PC-3 (cell line): ENCODE measurements at regions not wholly inside any gene's neighbourhood (a gene's known extent, or its start where the extent isn't known, plus 50 kb on each side); places are given as distances from the start of the nearest gene placed in this dataset.

Source experiments
- ATAC-seq: fragments of 200-7000 bp; cut with Tn5 transposase; 2 replicates; pipeline ENCODE4 v1.9.1; 2020; ENCODE audit warnings: mild to moderate bottlenecking, moderate library complexity
- BruUV-seq: library from RNA; stranded (reverse); fragments of 400-500 nt; replicated peaks from 2 replicates; lab custom pipeline; 2021; lab: Mats Ljungman, UMichigan
- CTCF ChIA-PET: fragments of 300-600 bp; sonication (Branson Sonifier 250); formaldehyde crosslinking; loops from one replicate; lab custom pipeline; 2022; ENCODE audit warnings: antibody characterized with exemption; lab: Charles Lee
- POLR2A ChIA-PET: fragments of 300-600 bp; sonication (Branson Sonifier 250); formaldehyde crosslinking; loops from one replicate; lab custom pipeline; 2022; ENCODE audit warnings: antibody characterized with exemption; ENCODE audit not compliant: unreplicated experiment; lab: Charles Lee
- DNase-seq: peaks from one replicate; pipeline ENCODE4 v3.0.0-alpha.2; 2015
- H2AFZ ChIP-seq: fragments of 300-600 bp; sonication (generic); 2 replicates; pipeline ENCODE4 v1.6.0; 2016; ENCODE audit warnings: antibody characterized with exemption, low read length
- H3F3A ChIP-seq: fragments of 300-600 bp; sonication (generic); one replicate; pipeline ENCODE4 v1.6.0; 2017; ENCODE audit warnings: antibody characterized with exemption, low read length, control low read depth, mild to moderate bottlenecking; ENCODE audit not compliant: unreplicated experiment
- H3K27ac ChIP-seq: fragments of 300-600 bp; sonication (generic); 2 replicates; pipeline ENCODE4 v1.5.1; 2016; ENCODE audit warnings: mild to moderate bottlenecking, low read length
- H3K27me3 ChIP-seq: fragments of 300-600 bp; sonication (generic); 2 replicates; pipeline ENCODE4 v1.6.1; 2016; ENCODE audit warnings: low read length, mixed read lengths
- H3K36me3 ChIP-seq: fragments of 300-600 bp; sonication (generic); 2 replicates; pipeline ENCODE4 v1.6.1; 2016; ENCODE audit warnings: low read depth, mixed run types, low read length, mixed read lengths
- H3K4me1 ChIP-seq: fragments of 300-600 bp; sonication (generic); 2 replicates; pipeline ENCODE4 v1.5.1; 2016; ENCODE audit warnings: low read length; ENCODE audit not compliant: insufficient read depth
- H3K4me2 ChIP-seq: fragments of 300-600 bp; sonication (generic); 2 replicates; pipeline ENCODE4 v1.6.0; 2016; ENCODE audit warnings: low read length
- H3K4me3 ChIP-seq: fragments of 300-600 bp; sonication (generic); 2 replicates; pipeline ENCODE4 v1.5.1; 2016; ENCODE audit warnings: mild to moderate bottlenecking, low read length, mixed read lengths
- H3K79me2 ChIP-seq: fragments of 300-600 bp; sonication (generic); 2 replicates; pipeline ENCODE4 v1.6.1; 2017; ENCODE audit warnings: low read length, mixed read lengths
- H3K9ac ChIP-seq: fragments of 300-600 bp; sonication (generic); 2 replicates; pipeline ENCODE4 v1.6.0; 2016; ENCODE audit warnings: mild to moderate bottlenecking, low read length
- H3K9me2 ChIP-seq: fragments of 300-600 bp; sonication (generic); replicated peaks from 2 replicates; pipeline ENCODE4 v1.6.1; 2016; ENCODE audit warnings: mixed run types, low read length, mixed read lengths
- H3K9me3 ChIP-seq: fragments of 300-600 bp; sonication (generic); 2 replicates; pipeline ENCODE4 v1.6.1; 2016; ENCODE audit warnings: low read length, mixed read lengths
- H4K20me1 ChIP-seq: fragments of 300-600 bp; sonication (generic); 2 replicates; pipeline ENCODE4 v1.6.1; 2016; ENCODE audit warnings: low read length, mixed read lengths
- EZH2 ChIP-seq: fragments of 300-600 bp; sonication (generic); IDR thresholded peaks from one replicate; pipeline ENCODE4 v1.6.1; 2017; ENCODE audit warnings: antibody characterized with exemption, mild to moderate bottlenecking, low read length; ENCODE audit not compliant: unreplicated experiment
- EZH2phosphoT487 ChIP-seq: fragments of 300-600 bp; sonication (generic); IDR thresholded peaks from 2 replicates; pipeline ENCODE4 v1.6.1; 2018; ENCODE audit warnings: mild to moderate bottlenecking, antibody characterized with exemption, low read length, borderline replicate concordance
- intact Hi-C: fragments of 100-400 bp; cut with micrococcal nuclease; formaldehyde crosslinking; loops from 2 replicates; pipeline ENCODE4 v1.9.0; 2023
- TF ChIP-seq, protein P1 (sequence below): fragments of 300-600 bp; sonication (generic); conservative IDR thresholded peaks from 2 replicates; pipeline ENCODE4 v1.5.1; 2017; ENCODE audit warnings: antibody characterized with exemption, low read depth, mild to moderate bottlenecking, low read length

- H3K27ac ChIP-seq = no peak overlapping the region
- intact Hi-C loops = no loop called here
- no peak for TF ChIP-seq EZH2phosphoT487
- no peak for TF ChIP-seq EZH2
- H3K4me2 ChIP-seq = no peak overlapping the region
- ATAC-seq (no peak), DNase-seq (no peak)
- H2AFZ ChIP-seq = no peak overlapping the region
- H3K79me2 ChIP-seq = no peaks in the 10 kb centered on the region
- no peak overlapping the region for H3K4me3 ChIP-seq
- no peaks in the 10 kb centered on the region for H3K27me3 ChIP-seq
- H4K20me1 ChIP-seq = no peaks in the 10 kb centered on the region
- no peaks in the 10 kb centered on the region for H3K9me3 ChIP-seq
- no peak overlapping the region for H3K9ac ChIP-seq
- ChIA-PET POLR2A (no interaction called here), CTCF (no interaction called here)
- no peaks in the 10 kb centered on the region for H3F3A ChIP-seq
- no peaks in the 10 kb centered on the region for H3K9me2 ChIP-seq
- H3K36me3 ChIP-seq = no peaks in the 10 kb centered on the region
- no TSS peak for BruUV-seq
- no peaks in the 10 kb centered on the region for H3K4me1 ChIP-seq
Measured at GRCh38 chr19:29320086-29320485, 107.1 kb upstream of the UQCRFS1 start.

- H3K4me3 ChIP-seq = no peak overlapping the region
- TF ChIP-seq EZH2phosphoT487 (no peak), EZH2 (no peak)
- TF ChIP-seq, protein P1, sequence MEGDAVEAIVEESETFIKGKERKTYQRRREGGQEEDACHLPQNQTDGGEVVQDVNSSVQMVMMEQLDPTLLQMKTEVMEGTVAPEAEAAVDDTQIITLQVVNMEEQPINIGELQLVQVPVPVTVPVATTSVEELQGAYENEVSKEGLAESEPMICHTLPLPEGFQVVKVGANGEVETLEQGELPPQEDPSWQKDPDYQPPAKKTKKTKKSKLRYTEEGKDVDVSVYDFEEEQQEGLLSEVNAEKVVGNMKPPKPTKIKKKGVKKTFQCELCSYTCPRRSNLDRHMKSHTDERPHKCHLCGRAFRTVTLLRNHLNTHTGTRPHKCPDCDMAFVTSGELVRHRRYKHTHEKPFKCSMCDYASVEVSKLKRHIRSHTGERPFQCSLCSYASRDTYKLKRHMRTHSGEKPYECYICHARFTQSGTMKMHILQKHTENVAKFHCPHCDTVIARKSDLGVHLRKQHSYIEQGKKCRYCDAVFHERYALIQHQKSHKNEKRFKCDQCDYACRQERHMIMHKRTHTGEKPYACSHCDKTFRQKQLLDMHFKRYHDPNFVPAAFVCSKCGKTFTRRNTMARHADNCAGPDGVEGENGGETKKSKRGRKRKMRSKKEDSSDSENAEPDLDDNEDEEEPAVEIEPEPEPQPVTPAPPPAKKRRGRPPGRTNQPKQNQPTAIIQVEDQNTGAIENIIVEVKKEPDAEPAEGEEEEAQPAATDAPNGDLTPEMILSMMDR = no peak
- no peak overlapping the region for H3K9ac ChIP-seq
- no peaks in the 10 kb centered on the region for H3K4me1 ChIP-seq
- H3F3A ChIP-seq = no peaks in the 10 kb centered on the region
- no peaks in the 10 kb centered on the region for H3K9me3 ChIP-seq
- no peak overlapping the region for H3K4me2 ChIP-seq
- ChIA-PET POLR2A (no interaction called here), CTCF (no interaction called here)
- H3K27me3 ChIP-seq = no peaks in the 10 kb centered on the region
- no peak for DNase-seq
- no peaks in the 10 kb centered on the region for H3K9me2 ChIP-seq
- no peaks in the 10 kb centered on the region for H3K79me2 ChIP-seq
- intact Hi-C loops = no loop called here
- H3K27ac ChIP-seq = no peak overlapping the region
- BruUV-seq = no TSS peak
- H2AFZ ChIP-seq = no peak overlapping the region
- no peaks in the 10 kb centered on the region for H4K20me1 ChIP-seq
- ATAC-seq = no peak
- H3K36me3 ChIP-seq = no peaks in the 10 kb centered on the region
Measured at GRCh38 chr19:29320618-29321017, 107.7 kb upstream of the UQCRFS1 start.

DNA sequence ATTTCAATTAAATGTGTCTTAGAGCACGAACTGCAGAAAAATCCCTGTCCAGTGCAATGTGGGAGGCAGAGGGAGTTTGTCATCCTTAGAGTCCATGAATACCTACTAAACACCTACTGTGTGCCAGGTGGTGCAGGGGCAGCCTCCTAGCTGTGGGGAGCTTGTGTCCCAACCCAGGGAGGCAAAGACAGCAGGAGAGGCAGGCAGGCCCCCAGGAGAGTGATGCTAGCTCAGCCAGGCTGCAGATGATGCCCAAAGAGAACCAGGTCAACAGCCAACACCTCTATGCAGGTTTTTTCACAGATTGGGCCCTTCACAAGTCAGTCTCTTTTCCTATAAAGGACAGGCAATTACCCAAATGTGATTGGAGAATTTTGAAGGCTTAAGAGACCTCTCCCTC lies 108.2 kb upstream of the UQCRFS1 start:
- POLR2A ChIA-PET = no interaction called here

More for the DNA sequence above, 108.2 kb upstream of the UQCRFS1 start:
- no peaks in the 10 kb centered on the region for H3K4me1 ChIP-seq
- H3K9me2 ChIP-seq = no peaks in the 10 kb centered on the region
- no peaks in the 10 kb centered on the region for H3K27me3 ChIP-seq
- CTCF ChIA-PET = no interaction called here
- no peak overlapping the region for H3K27ac ChIP-seq
- H3K9ac ChIP-seq = no peak overlapping the region
- no peaks in the 10 kb centered on the region for H3K9me3 ChIP-seq
- ATAC-seq = no peak
- no peaks in the 10 kb centered on the region for H3F3A ChIP-seq
- intact Hi-C loops = no loop called here
- H4K20me1 ChIP-seq = no peaks in the 10 kb centered on the region
- no peak overlapping the region for H2AFZ ChIP-seq
- H3K4me2 ChIP-seq = no peak overlapping the region
- BruUV-seq = no TSS peak
- no peak for DNase-seq
- no peaks in the 10 kb centered on the region for H3K36me3 ChIP-seq
- no peak overlapping the region for H3K4me3 ChIP-seq
- no peaks in the 10 kb centered on the region for H3K79me2 ChIP-seq
- no peak for TF ChIP-seq EZH2
- TF ChIP-seq, protein P1 = no peak
- no peak for TF ChIP-seq EZH2phosphoT487
